IMR-90 (cell line): ENCODE measurements at regions not wholly inside any gene's neighbourhood (a gene's known extent, or its start where the extent isn't known, plus 50 kb on each side); places are given as distances from the start of the nearest gene placed in this dataset.

Experiments used
- ATAC-seq: fragments of 200-7000 bp; cut with Tn5 transposase; 2 replicates; pipeline ENCODE4 v1.9.1; 2020; ENCODE audit warnings: low read depth, mild to moderate bottlenecking, moderate library complexity
- BruUV-seq: library from RNA; stranded (reverse); fragments of 400-500 nt; replicated peaks from 2 replicates; lab custom pipeline; 2021; lab: Mats Ljungman, UMichigan
- CTCF ChIA-PET: fragments of 300-600 bp; formaldehyde crosslinking; extraction: SDS; loops from one replicate; lab custom pipeline; 2021; ENCODE audit warnings: antibody characterized with exemption; lab: Yijun Ruan, JAX
- POLR2A ChIA-PET: fragments of 300-600 bp; sonication (Branson Sonifier 250); formaldehyde crosslinking; loops from one replicate; lab custom pipeline; 2022; ENCODE audit warnings: antibody characterized with exemption; ENCODE audit not compliant: unreplicated experiment; lab: Charles Lee
- DNase-seq: peaks from one replicate; pipeline ENCODE4 v3.0.0; 2013
- H2AFZ ChIP-seq: replicated peaks from 2 replicates; pipeline ENCODE3; 2013; ENCODE audit warnings: low read length, mild to moderate bottlenecking; ENCODE audit not compliant: poor library complexity
- H2AK5ac ChIP-seq: 2 replicates; pipeline ENCODE4 v1.6.1; 2013; ENCODE audit warnings: low read depth, low read length, inconsistent platforms
- H2AK9ac ChIP-seq: replicated peaks from 2 replicates; pipeline ENCODE3; 2013; ENCODE audit warnings: mild to moderate bottlenecking, low read depth, low read length, moderate library complexity; ENCODE audit not compliant: poor library complexity
- H2BK120ac ChIP-seq: 2 replicates; pipeline ENCODE4 v1.6.1; 2013; ENCODE audit warnings: low read depth, low read length, inconsistent platforms
- H2BK15ac ChIP-seq: 3 replicates; pipeline ENCODE4 v1.6.1; 2013; ENCODE audit warnings: low read depth, low read length, inconsistent platforms
- H2BK20ac ChIP-seq: 2 replicates; pipeline ENCODE4 v1.6.1; 2013; ENCODE audit warnings: low read depth, mild to moderate bottlenecking, inconsistent platforms, low read length, moderate library complexity
- H2BK5ac ChIP-seq: 2 replicates; pipeline ENCODE4 v1.6.1; 2013; ENCODE audit warnings: mild to moderate bottlenecking, low read depth, low read length, inconsistent platforms; ENCODE audit not compliant: poor library complexity, severe bottlenecking
- H3K14ac ChIP-seq: replicated peaks from 2 replicates; pipeline ENCODE4 v1.6.1; 2013; ENCODE audit warnings: low read depth, low read length, inconsistent platforms
- H3K18ac ChIP-seq: 2 replicates; pipeline ENCODE4 v1.6.1; 2013; ENCODE audit warnings: low read depth, low read length, control low read depth
- H3K23ac ChIP-seq: 2 replicates; pipeline ENCODE4 v1.6.1; 2013; ENCODE audit warnings: low read depth, low read length, inconsistent platforms
- H3K27ac ChIP-seq: 2 replicates; pipeline ENCODE4 v1.5.1; 2013; ENCODE audit warnings: mild to moderate bottlenecking, control low read depth, low read length; ENCODE audit not compliant: insufficient read depth
- H3K27me3 ChIP-seq: 2 replicates; pipeline ENCODE4 v1.6.1; 2013; ENCODE audit warnings: low read length; ENCODE audit not compliant: control insufficient read depth, insufficient read depth
- H3K36me3 ChIP-seq: 2 replicates; pipeline ENCODE4 v1.6.1; 2013; ENCODE audit warnings: low read length, mixed read lengths; ENCODE audit not compliant: control insufficient read depth, insufficient read depth
- H3K4ac ChIP-seq: 2 replicates; pipeline ENCODE4 v1.6.1; 2013; ENCODE audit warnings: low read depth, low read length, inconsistent platforms
- H3K4me1 ChIP-seq: 2 replicates; pipeline ENCODE4 v1.6.1; 2013; ENCODE audit warnings: low read length, mixed read lengths; ENCODE audit not compliant: control insufficient read depth, insufficient read depth
- H3K4me2 ChIP-seq: 2 replicates; pipeline ENCODE4 v1.6.1; 2013; ENCODE audit warnings: low read depth, mild to moderate bottlenecking, control low read depth, low read length, moderate library complexity
- H3K4me3 ChIP-seq: 2 replicates; pipeline ENCODE4 v1.5.1; 2013; ENCODE audit warnings: low read depth, mild to moderate bottlenecking, control low read depth, low read length, moderate library complexity; ENCODE audit not compliant: insufficient read depth
- H3K56ac ChIP-seq: 2 replicates; pipeline ENCODE4 v1.6.1; 2013; ENCODE audit warnings: low read length, inconsistent platforms; ENCODE audit not compliant: insufficient read depth; ENCODE audit errors: extremely low read depth
- H3K79me1 ChIP-seq, 2 experiments: 2 replicates each; pipeline ENCODE4 v1.6.1; 2013; ENCODE audit warnings: low read length in 2 of 2, inconsistent platforms in 1 of 2, low read depth in 1 of 2
- H3K9ac ChIP-seq: 2 replicates; pipeline ENCODE4 v1.6.1; 2013; ENCODE audit warnings: low read depth, low read length, control low read depth
- H3K9me1 ChIP-seq: 2 replicates; pipeline ENCODE4 v1.6.1; 2013; ENCODE audit warnings: low read length, inconsistent platforms; ENCODE audit not compliant: insufficient read depth
- H3K9me3 ChIP-seq: 2 replicates; pipeline ENCODE4 v1.6.1; 2013; ENCODE audit warnings: low read length; ENCODE audit not compliant: control insufficient read depth, insufficient read depth
- H4K20me1 ChIP-seq: 2 replicates; pipeline ENCODE4 v1.6.1; 2013; ENCODE audit warnings: low read length, inconsistent platforms; ENCODE audit not compliant: insufficient read depth
- H4K5ac ChIP-seq: 2 replicates; pipeline ENCODE4 v1.6.1; 2013; ENCODE audit warnings: mild to moderate bottlenecking, low read depth, low read length, control low read depth
- H4K8ac ChIP-seq, 2 experiments: 2 replicates each; pipeline ENCODE4 v1.6.1; 2013; ENCODE audit warnings: low read depth in 2 of 2, low read length in 2 of 2, control low read depth in 1 of 2, inconsistent platforms in 1 of 2
- H4K91ac ChIP-seq: 2 replicates; pipeline ENCODE4 v1.6.1; 2013; ENCODE audit warnings: low read depth, low read length, inconsistent platforms; ENCODE audit not compliant: insufficient read depth
- CHD1 ChIP-seq: IDR thresholded peaks from 2 replicates; pipeline ENCODE4 v1.6.1; 2012; ENCODE audit warnings: low read depth, low read length, improper control_type of control experiment
- CTCF ChIP-seq: conservative IDR thresholded peaks from 2 replicates; pipeline ENCODE4 v1.5.1; 2012; ENCODE audit warnings: mild to moderate bottlenecking, low read depth, low read length, improper control_type of control experiment
- ELK1 ChIP-seq: fragments of 150-350 bp; IDR thresholded peaks from 2 replicates; pipeline ENCODE4 v1.6.1; 2016; ENCODE audit warnings: low read depth, mild to moderate bottlenecking, low read length, moderate library complexity, borderline replicate concordance
- MAZ ChIP-seq: IDR thresholded peaks from 2 replicates; pipeline ENCODE4 v1.6.1; 2012; ENCODE audit warnings: low read depth, mild to moderate bottlenecking, low read length, improper control_type of control experiment, moderate library complexity, borderline replicate concordance
- POLR2A ChIP-seq: IDR thresholded peaks from 2 replicates; pipeline ENCODE4 v1.6.1; 2012; ENCODE audit warnings: mild to moderate bottlenecking, low read depth, low read length
- RCOR1 ChIP-seq: IDR thresholded peaks from 2 replicates; pipeline ENCODE4 v1.6.1; 2012; ENCODE audit warnings: mild to moderate bottlenecking, low read length, improper control_type of control experiment; ENCODE audit not compliant: insufficient replicate concordance
- RFX5 ChIP-seq: IDR thresholded peaks from 2 replicates; pipeline ENCODE4 v1.8.0; 2012; ENCODE audit warnings: low read depth, mild to moderate bottlenecking, low read length, moderate library complexity
- SMC3 ChIP-seq: fragments of 150-350 bp; IDR thresholded peaks from 2 replicates; pipeline ENCODE4 v1.6.1; 2016; ENCODE audit warnings: low read depth, mild to moderate bottlenecking, antibody characterized with exemption, low read length, moderate library complexity
- WGBS, 2 experiments: methylation state at CpG; one replicate each; pipeline versions ENCODE4 v1.1.5 to v1.1.7; 2013; ENCODE audit warnings: missing lambda C conversion rate in 2 of 2; ENCODE audit not compliant: insufficient read length in 1 of 2; ENCODE audit errors: extremely low coverage in 2 of 2; 5-methylcytosine and 5-hydroxymethylcytosine counted together
- dilution Hi-C: fragments of 300-500 bp; cut with HindIII; formaldehyde crosslinking; loops from one replicate; pipeline ENCODE4 v1.14.3; 2018; ENCODE audit warnings: low sequenced_read_pairs; ENCODE audit not compliant: unreplicated experiment
- in situ Hi-C: fragments of 300-500 bp; cut with MboI; formaldehyde crosslinking; loops from 3 replicates; pipeline ENCODE4 v1.14.3; 2019; ENCODE audit warnings: low sequenced_read_pairs, inconsistent platforms, mixed read lengths
- intact Hi-C: fragments of 100-400 bp; cut with micrococcal nuclease; formaldehyde crosslinking; loops from 2 replicates; pipeline ENCODE4 v1.10.0; 2022
- TF ChIP-seq, protein P1 (sequence below): fragments of 150-350 bp; IDR thresholded peaks from 2 replicates; pipeline ENCODE4 v1.6.1; 2017; ENCODE audit warnings: mild to moderate bottlenecking, antibody characterized with exemption, low read length, low read depth

GRCh38 chr4:24400537-24400936 lies 183.8 kb downstream of the DHX15 start:
- no peak overlapping the region for H4K91ac ChIP-seq
- TF ChIP-seq CHD1 (no peak), RCOR1 (no peak), ELK1 (no peak), RFX5 (no peak), POLR2A (no peak), CTCF (no peak), MAZ (no peak), SMC3 (no peak)
- TF ChIP-seq, protein P1, sequence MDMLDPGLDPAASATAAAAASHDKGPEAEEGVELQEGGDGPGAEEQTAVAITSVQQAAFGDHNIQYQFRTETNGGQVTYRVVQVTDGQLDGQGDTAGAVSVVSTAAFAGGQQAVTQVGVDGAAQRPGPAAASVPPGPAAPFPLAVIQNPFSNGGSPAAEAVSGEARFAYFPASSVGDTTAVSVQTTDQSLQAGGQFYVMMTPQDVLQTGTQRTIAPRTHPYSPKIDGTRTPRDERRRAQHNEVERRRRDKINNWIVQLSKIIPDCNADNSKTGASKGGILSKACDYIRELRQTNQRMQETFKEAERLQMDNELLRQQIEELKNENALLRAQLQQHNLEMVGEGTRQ: no peak
- POLR2A ChIA-PET: no interaction called here

More at GRCh38 chr4:24400537-24400936, 183.8 kb downstream of the DHX15 start:
- Histone ChIP-seq H3K36me3 (no peaks in the 10 kb centered on the region), H3K27me3 (no peaks in the 10 kb centered on the region), H3K14ac (no peak overlapping the region), H3K9ac (no peak overlapping the region), H3K4ac (no peak overlapping the region), H3K56ac (no peak overlapping the region), H2AK5ac (no peak overlapping the region), H3K18ac (no peak overlapping the region), H3K9me3 (no peaks in the 10 kb centered on the region), H3K9me1 (no peaks in the 10 kb centered on the region), H4K20me1 (no peaks in the 10 kb centered on the region), H4K8ac (no peak overlapping the region), H2BK5ac (no peak overlapping the region), H3K4me2 (no peak overlapping the region), H2AFZ (no peak overlapping the region), H3K27ac (no peak overlapping the region), H2AK9ac (no peak overlapping the region), H3K4me1 (no peaks in the 10 kb centered on the region), H3K23ac (no peak overlapping the region), H2BK20ac (no peak overlapping the region), H2BK120ac (no peak overlapping the region), H4K5ac (no peak overlapping the region), H2BK15ac (no peak overlapping the region), H3K4me3 (no peak overlapping the region), H3K79me1 (no peaks in the 10 kb centered on the region)
- BruUV-seq: no TSS peak
- dilution Hi-C loops (no loop called here), intact Hi-C loops (no loop called here), in situ Hi-C loops (loop anchor here (25.0 kb wide), 1 partner anchor 713 kb away; no protein-coding TSS in a partner anchor)
- DNase-seq (no peak), ATAC-seq (no peak)
- WGBS, 2 experiments: 94% methylated on average over 2 of the region's 3 CpGs; no CpG with 5 or more reads in 1 of the 2 experiments
- CTCF ChIA-PET: no interaction called here
